Neural crest cell (in vitro differentiated cells): ENCODE measurements at regions not wholly inside any gene's neighbourhood (a gene's known extent, or its start where the extent isn't known, plus 50 kb on each side); places are given as distances from the start of the nearest gene placed in this dataset.
A peak's percentile ranks its signal among the peaks of the same experiment; 100 is the strongest.

Source experiments
- DNase-seq: peaks from one replicate; pipeline ENCODE4 v3.0.0; 2021; ENCODE audit warnings: low read depth, mixed read lengths, low spot score
- H3K27ac Mint-ChIP-seq: one replicate; pipeline ENCODE4 v1.8.0; 2021; ENCODE audit warnings: mild to moderate bottlenecking, mixed read lengths; ENCODE audit not compliant: unreplicated experiment
- H3K27me3 Mint-ChIP-seq: 2 replicates; pipeline ENCODE4 v1.8.0; 2021; ENCODE audit warnings: low read depth, mild to moderate bottlenecking, mixed read lengths
- H3K36me3 Mint-ChIP-seq: 2 replicates; pipeline ENCODE4 v1.8.0; 2021; ENCODE audit warnings: low read depth, mild to moderate bottlenecking, mixed read lengths
- H3K4me1 Mint-ChIP-seq: 2 replicates; pipeline ENCODE4 v1.8.0; 2021; ENCODE audit warnings: mixed read lengths
- H3K4me3 Mint-ChIP-seq: one replicate; pipeline ENCODE4 v1.8.0; 2021; ENCODE audit warnings: mild to moderate bottlenecking, mixed read lengths
- H3K9me3 Mint-ChIP-seq: 2 replicates; pipeline ENCODE4 v1.8.0; 2021; ENCODE audit warnings: mixed read lengths
- TF ChIP-seq, protein P1 (sequence below): fragments of 200-600 bp; sonication (generic); conservative IDR thresholded peaks from 2 replicates; pipeline ENCODE4 v1.5.0; 2021; ENCODE audit warnings: antibody characterized with exemption, mild to moderate bottlenecking

DNA sequence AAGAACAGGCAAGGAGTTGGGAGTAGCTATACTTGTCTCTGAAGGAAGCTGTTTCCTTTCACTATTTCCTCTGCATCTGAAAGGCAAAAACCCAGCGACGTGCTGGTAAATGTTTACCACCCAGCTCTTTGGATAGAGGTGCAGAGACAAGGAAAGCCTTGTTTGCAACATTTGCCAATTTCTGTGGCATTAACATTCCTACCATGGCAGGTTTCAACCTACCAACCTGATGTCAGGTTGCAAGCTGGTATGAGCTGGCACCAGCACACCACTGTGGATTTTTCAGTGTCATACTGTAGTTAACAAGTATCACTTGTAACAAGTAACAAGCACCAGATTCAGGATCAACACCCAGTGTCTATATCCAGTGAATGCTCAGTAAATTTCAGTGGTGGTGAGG, 294.8 kb upstream of the TMPO start:
- DNase-seq = no peak
- Mint-ChIP-seq H3K27ac (no peak overlapping the region), H3K4me1 (no peaks in the 10 kb centered on the region), H3K27me3 (peaks cover 25% of the 10 kb centered on the region), H3K4me3 (no peak overlapping the region), H3K9me3 (no peaks in the 10 kb centered on the region), H3K36me3 (no peaks in the 10 kb centered on the region)
- TF ChIP-seq, protein P1, sequence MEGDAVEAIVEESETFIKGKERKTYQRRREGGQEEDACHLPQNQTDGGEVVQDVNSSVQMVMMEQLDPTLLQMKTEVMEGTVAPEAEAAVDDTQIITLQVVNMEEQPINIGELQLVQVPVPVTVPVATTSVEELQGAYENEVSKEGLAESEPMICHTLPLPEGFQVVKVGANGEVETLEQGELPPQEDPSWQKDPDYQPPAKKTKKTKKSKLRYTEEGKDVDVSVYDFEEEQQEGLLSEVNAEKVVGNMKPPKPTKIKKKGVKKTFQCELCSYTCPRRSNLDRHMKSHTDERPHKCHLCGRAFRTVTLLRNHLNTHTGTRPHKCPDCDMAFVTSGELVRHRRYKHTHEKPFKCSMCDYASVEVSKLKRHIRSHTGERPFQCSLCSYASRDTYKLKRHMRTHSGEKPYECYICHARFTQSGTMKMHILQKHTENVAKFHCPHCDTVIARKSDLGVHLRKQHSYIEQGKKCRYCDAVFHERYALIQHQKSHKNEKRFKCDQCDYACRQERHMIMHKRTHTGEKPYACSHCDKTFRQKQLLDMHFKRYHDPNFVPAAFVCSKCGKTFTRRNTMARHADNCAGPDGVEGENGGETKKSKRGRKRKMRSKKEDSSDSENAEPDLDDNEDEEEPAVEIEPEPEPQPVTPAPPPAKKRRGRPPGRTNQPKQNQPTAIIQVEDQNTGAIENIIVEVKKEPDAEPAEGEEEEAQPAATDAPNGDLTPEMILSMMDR = no peak

DNA sequence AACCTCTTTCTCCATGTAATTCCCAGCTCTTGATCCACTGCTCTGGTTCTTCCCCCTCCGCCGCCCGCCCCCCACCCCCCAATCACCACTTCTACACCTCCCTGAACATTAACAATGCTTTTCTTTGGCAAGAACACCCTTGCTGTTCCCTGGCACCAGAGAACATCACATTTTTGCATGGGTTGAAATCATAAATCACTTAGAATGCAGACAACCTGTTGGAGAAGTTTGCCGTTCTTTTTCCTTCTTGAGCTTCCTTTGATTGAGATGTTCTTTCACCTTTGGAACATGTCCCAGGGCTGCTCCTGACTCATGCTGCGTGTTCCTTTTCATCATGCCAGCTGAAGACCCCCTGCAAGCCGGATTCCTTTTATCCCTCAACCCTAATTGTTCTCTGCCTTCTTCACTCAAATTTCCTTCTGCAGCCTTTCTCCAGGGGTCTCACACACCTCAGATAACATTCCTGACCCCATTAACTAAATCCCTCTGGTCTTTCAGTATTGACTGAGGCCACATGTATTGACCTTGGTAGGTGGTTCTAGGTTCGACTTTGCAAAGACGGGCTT, 294.1 kb upstream of the TMPO start:
- H3K36me3 Mint-ChIP-seq = no peaks in the 10 kb centered on the region
- peaks cover 25% of the 10 kb centered on the region for H3K27me3 Mint-ChIP-seq
- TF ChIP-seq, protein P1 = no peak
- no peak overlapping the region for H3K27ac Mint-ChIP-seq
- no peak for DNase-seq
- no peaks in the 10 kb centered on the region for H3K4me1 Mint-ChIP-seq
- no peak overlapping the region for H3K4me3 Mint-ChIP-seq
- H3K9me3 Mint-ChIP-seq = no peaks in the 10 kb centered on the region

DNA sequence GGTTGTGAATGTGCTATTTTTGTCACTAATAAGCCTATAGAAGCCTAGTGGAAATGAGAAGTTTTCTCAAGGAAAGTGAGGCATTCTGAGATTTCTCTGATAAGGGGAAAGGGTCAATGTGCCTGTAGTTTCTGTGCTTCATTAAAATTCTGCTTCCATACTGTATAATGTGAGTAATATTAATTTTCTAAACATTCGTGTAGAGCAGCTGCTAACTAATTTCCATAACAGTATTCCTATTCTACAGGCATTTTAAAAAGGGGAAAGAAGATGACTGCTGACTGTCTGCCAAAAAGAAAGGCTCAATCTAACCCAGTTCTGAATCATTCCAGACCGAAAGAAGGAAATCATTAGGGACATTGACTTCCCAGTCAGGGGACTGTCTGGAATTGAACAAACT, 293.3 kb upstream of the TMPO start:
- no peaks in the 10 kb centered on the region for H3K36me3 Mint-ChIP-seq
- no peak for DNase-seq
- TF ChIP-seq, protein P1 = no peak
- no peaks in the 10 kb centered on the region for H3K9me3 Mint-ChIP-seq
- peaks cover 25% of the 10 kb centered on the region for H3K27me3 Mint-ChIP-seq
- no peak overlapping the region for H3K27ac Mint-ChIP-seq
- no peaks in the 10 kb centered on the region for H3K4me1 Mint-ChIP-seq
- no peak overlapping the region for H3K4me3 Mint-ChIP-seq

DNA sequence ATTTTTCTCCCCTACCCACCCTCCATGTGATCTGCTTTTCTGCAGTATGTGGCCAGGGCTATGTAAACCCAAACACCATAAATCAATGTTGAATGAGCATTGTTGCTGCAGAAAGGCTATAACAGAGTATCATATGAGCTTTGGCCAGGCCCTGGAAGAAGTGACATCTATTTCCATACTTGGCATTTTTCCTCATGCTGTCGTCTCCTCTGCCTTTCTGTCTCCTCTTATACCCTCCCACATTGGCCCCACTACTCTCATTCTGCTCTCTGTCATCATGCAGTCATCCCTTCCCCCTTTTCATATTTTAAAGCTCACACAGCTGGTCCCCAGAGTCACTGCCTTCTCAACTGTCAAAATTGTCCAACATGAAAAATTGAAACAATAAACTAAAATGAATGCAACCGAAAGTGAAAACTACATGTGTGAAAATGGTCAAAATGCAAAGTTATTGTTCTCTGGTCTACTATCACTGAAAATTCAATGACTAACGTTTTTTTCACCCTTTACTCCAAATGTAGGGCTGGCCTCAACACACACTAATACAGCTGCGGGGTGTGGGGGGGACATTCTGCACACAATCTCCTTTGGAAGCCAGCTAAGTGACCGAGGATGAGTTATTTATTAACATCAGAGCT, 290.7 kb upstream of the TMPO start:
- no peak for DNase-seq
- peaks cover 22% of the 10 kb centered on the region for H3K27me3 Mint-ChIP-seq
- no peak overlapping the region for H3K27ac Mint-ChIP-seq
- TF ChIP-seq, protein P1 = no peak
- no peaks in the 10 kb centered on the region for H3K36me3 Mint-ChIP-seq
- no peak overlapping the region for H3K4me3 Mint-ChIP-seq
- peaks cover 6% of the 10 kb centered on the region for H3K4me1 Mint-ChIP-seq
- no peaks in the 10 kb centered on the region for H3K9me3 Mint-ChIP-seq

DNA sequence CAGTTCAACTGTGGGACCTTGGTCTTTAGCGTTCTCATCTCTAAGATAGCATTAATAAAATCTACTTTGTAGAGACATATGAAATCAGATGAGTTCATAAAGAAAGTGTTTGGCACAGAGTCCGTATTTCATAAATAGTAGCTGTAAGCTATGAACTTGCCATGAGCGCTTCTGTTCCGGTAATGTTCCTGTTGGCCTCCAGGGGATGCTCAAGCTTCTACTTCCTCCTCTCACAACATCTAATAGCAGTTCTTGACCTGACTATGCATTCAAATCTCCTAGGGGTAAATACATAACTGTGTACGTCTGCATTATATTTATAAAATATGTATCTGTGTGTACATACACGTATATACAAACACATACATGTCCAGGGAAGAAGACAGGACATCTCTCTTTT, 288.2 kb upstream of the TMPO start:
- H3K4me1 Mint-ChIP-seq = peaks cover 6% of the 10 kb centered on the region
- H3K27ac Mint-ChIP-seq = no peak overlapping the region
- TF ChIP-seq, protein P1 = peak; percentile 45
- H3K27me3 Mint-ChIP-seq = peaks cover 11% of the 10 kb centered on the region
- no peak overlapping the region for H3K4me3 Mint-ChIP-seq
- DNase-seq = no peak
- H3K9me3 Mint-ChIP-seq = no peaks in the 10 kb centered on the region
- no peaks in the 10 kb centered on the region for H3K36me3 Mint-ChIP-seq
